Glutamatergic neuron (in vitro differentiated cells): ENCODE measurements at regions not wholly inside any gene's neighbourhood (a gene's known extent, or its start where the extent isn't known, plus 50 kb on each side); places are given as distances from the start of the nearest gene placed in this dataset.

Experiments
- DNase-seq: peaks from one replicate; pipeline ENCODE4 v3.0.0; 2022
- H3K27ac Mint-ChIP-seq: one replicate; pipeline ENCODE4 v1.8.0; 2020; ENCODE audit warnings: mild to moderate bottlenecking, mixed read lengths, inconsistent platforms; ENCODE audit not compliant: unreplicated experiment
- H3K27me3 Mint-ChIP-seq: one replicate; pipeline ENCODE4 v1.8.0; 2020; ENCODE audit warnings: mild to moderate bottlenecking, moderate library complexity, mixed read lengths, inconsistent platforms; ENCODE audit not compliant: unreplicated experiment
- H3K36me3 Mint-ChIP-seq: one replicate; pipeline ENCODE4 v1.8.0; 2020; ENCODE audit warnings: mild to moderate bottlenecking, mixed read lengths, inconsistent platforms; ENCODE audit not compliant: unreplicated experiment
- H3K4me1 Mint-ChIP-seq: one replicate; pipeline ENCODE4 v1.8.0; 2020; ENCODE audit warnings: mild to moderate bottlenecking, low read depth, mixed read lengths, inconsistent platforms; ENCODE audit not compliant: unreplicated experiment
- H3K4me3 Mint-ChIP-seq: one replicate; pipeline ENCODE4 v1.8.0; 2020; ENCODE audit warnings: mild to moderate bottlenecking, mixed read lengths, inconsistent platforms; ENCODE audit not compliant: unreplicated experiment
- H3K9me3 Mint-ChIP-seq: one replicate; pipeline ENCODE4 v1.8.0; 2020; ENCODE audit warnings: mild to moderate bottlenecking, moderate library complexity, mixed read lengths, inconsistent platforms; ENCODE audit not compliant: unreplicated experiment
- CTCF ChIP-seq: fragments of 200-600 bp; sonication (generic); IDR thresholded peaks from one replicate; pipeline ENCODE4 v1.5.0; 2021; ENCODE audit not compliant: partially characterized antibody, unreplicated experiment

- no peak for TF ChIP-seq CTCF
- H3K27me3 Mint-ChIP-seq = peaks cover 6% of the 10 kb centered on the region
- DNase-seq = no peak
Observed at GRCh38 chr1:17883136-17883535, 128.0 kb downstream of the ACTL8 start.

GRCh38 chr1:17883662-17884395 lies 128.7 kb downstream of the ACTL8 start:
- no peaks in the 10 kb centered on the region for H3K36me3 Mint-ChIP-seq
- no peak for DNase-seq
- H3K9me3 Mint-ChIP-seq = peaks cover 2% of the 10 kb centered on the region
- no peak overlapping the region for H3K27ac Mint-ChIP-seq
- H3K27me3 Mint-ChIP-seq = peaks cover 6% of the 10 kb centered on the region
- no peak overlapping the region for H3K4me3 Mint-ChIP-seq
- TF ChIP-seq CTCF = no peak
- H3K4me1 Mint-ChIP-seq = no peaks in the 10 kb centered on the region

More at GRCh38 chr1:17883136-17883535, 128.0 kb downstream of the ACTL8 start:
- no peak overlapping the region for H3K4me3 Mint-ChIP-seq
- no peak overlapping the region for H3K27ac Mint-ChIP-seq
- no peaks in the 10 kb centered on the region for H3K4me1 Mint-ChIP-seq
- H3K9me3 Mint-ChIP-seq = peaks cover 2% of the 10 kb centered on the region
- H3K36me3 Mint-ChIP-seq = no peaks in the 10 kb centered on the region

- Mint-ChIP-seq H3K36me3 (peaks cover under 1% of the 10 kb centered on the region), H3K27me3 (peaks cover 3% of the 10 kb centered on the region), H3K27ac (no peak overlapping the region), H3K9me3 (peaks cover 2% of the 10 kb centered on the region), H3K4me3 (no peak overlapping the region), H3K4me1 (no peaks in the 10 kb centered on the region)
- TF ChIP-seq CTCF = no peak
- DNase-seq = no peak
Observed at GRCh38 chr1:17885663-17886320, 130.7 kb downstream of the ACTL8 start.

- DNase-seq = no peak
- no peak overlapping the region for H3K27ac Mint-ChIP-seq
- H3K27me3 Mint-ChIP-seq = peaks cover 3% of the 10 kb centered on the region
- peaks cover 2% of the 10 kb centered on the region for H3K9me3 Mint-ChIP-seq
- peaks cover 4% of the 10 kb centered on the region for H3K36me3 Mint-ChIP-seq
- TF ChIP-seq CTCF = no peak
- no peaks in the 10 kb centered on the region for H3K4me1 Mint-ChIP-seq
- no peak overlapping the region for H3K4me3 Mint-ChIP-seq
Observed at GRCh38 chr1:17886386-17886785, 131.3 kb downstream of the ACTL8 start.

GRCh38 chr1:17886838-17887441 lies 131.8 kb downstream of the ACTL8 start:
- Mint-ChIP-seq H3K9me3 (peaks cover 2% of the 10 kb centered on the region), H3K27me3 (peaks cover 3% of the 10 kb centered on the region), H3K4me1 (no peaks in the 10 kb centered on the region), H3K27ac (no peak overlapping the region), H3K36me3 (peaks cover 4% of the 10 kb centered on the region), H3K4me3 (no peak overlapping the region)
- TF ChIP-seq CTCF = no peak
- no peak for DNase-seq
